HFFc6 (cell line): ENCODE measurements at regions not wholly inside any gene's neighbourhood (a gene's known extent, or its start where the extent isn't known, plus 50 kb on each side); places are given as distances from the start of the nearest gene placed in this dataset.

ENCODE experiments used
- DNase-seq: peaks from one replicate; pipeline ENCODE4 v3.0.0-alpha.2; 2018
- H3K27ac Mint-ChIP-seq: 2 replicates; pipeline ENCODE4 v1.8.0; 2020; ENCODE audit warnings: mild to moderate bottlenecking, mixed read lengths
- H3K27me3 Mint-ChIP-seq: 2 replicates; pipeline ENCODE4 v1.8.0; 2021; ENCODE audit warnings: mild to moderate bottlenecking, moderate library complexity, mixed read lengths; ENCODE audit not compliant: insufficient read depth
- H3K36me3 Mint-ChIP-seq: 2 replicates; pipeline ENCODE4 v1.8.0; 2021; ENCODE audit warnings: low read depth, mixed read lengths
- H3K4me1 Mint-ChIP-seq: 2 replicates; pipeline ENCODE4 v1.8.0; 2020; ENCODE audit warnings: low read depth, mixed read lengths
- H3K4me3 Mint-ChIP-seq: 2 replicates; pipeline ENCODE4 v1.8.0; 2020; ENCODE audit warnings: mild to moderate bottlenecking, moderate library complexity, mixed read lengths
- H3K9me3 Mint-ChIP-seq: 2 replicates; pipeline ENCODE4 v1.8.0; 2020; ENCODE audit warnings: mild to moderate bottlenecking, mixed read lengths
- TF ChIP-seq, protein P1 (sequence below): fragments of 200-600 bp; sonication (generic); IDR thresholded peaks from 2 replicates; pipeline ENCODE4 v1.5.0; 2021; ENCODE audit warnings: antibody characterized with exemption, mild to moderate bottlenecking

DNA sequence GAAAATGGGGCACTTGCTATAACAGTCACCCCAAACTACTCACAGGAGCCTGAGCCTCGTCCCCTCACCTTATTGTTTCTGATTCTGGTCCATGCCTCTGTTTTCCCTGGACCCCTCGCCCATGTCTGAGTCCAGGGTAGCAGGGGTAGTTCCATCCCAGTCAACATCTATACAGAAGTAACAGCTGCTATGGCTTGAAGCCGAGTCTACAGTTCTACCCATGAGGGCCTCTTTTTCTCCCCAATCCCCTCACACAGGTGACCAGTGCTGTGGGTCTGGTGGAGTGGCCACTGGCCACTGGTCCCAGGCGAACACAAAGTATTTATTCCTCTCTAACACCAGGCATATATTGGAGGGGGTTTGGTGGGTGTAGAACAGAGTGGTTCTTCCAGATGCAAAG, 116.4 kb downstream of the ZNF280B start:
- TF ChIP-seq, protein P1, sequence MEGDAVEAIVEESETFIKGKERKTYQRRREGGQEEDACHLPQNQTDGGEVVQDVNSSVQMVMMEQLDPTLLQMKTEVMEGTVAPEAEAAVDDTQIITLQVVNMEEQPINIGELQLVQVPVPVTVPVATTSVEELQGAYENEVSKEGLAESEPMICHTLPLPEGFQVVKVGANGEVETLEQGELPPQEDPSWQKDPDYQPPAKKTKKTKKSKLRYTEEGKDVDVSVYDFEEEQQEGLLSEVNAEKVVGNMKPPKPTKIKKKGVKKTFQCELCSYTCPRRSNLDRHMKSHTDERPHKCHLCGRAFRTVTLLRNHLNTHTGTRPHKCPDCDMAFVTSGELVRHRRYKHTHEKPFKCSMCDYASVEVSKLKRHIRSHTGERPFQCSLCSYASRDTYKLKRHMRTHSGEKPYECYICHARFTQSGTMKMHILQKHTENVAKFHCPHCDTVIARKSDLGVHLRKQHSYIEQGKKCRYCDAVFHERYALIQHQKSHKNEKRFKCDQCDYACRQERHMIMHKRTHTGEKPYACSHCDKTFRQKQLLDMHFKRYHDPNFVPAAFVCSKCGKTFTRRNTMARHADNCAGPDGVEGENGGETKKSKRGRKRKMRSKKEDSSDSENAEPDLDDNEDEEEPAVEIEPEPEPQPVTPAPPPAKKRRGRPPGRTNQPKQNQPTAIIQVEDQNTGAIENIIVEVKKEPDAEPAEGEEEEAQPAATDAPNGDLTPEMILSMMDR, result no peak
- Mint-ChIP-seq H3K9me3 (no peaks in the 10 kb centered on the region), H3K27ac (no peak overlapping the region), H3K4me1 (peaks cover 8% of the 10 kb centered on the region), H3K4me3 (no peak overlapping the region), H3K36me3 (no peaks in the 10 kb centered on the region), H3K27me3 (peaks cover 19% of the 10 kb centered on the region)
- DNase-seq, result no peak

DNA sequence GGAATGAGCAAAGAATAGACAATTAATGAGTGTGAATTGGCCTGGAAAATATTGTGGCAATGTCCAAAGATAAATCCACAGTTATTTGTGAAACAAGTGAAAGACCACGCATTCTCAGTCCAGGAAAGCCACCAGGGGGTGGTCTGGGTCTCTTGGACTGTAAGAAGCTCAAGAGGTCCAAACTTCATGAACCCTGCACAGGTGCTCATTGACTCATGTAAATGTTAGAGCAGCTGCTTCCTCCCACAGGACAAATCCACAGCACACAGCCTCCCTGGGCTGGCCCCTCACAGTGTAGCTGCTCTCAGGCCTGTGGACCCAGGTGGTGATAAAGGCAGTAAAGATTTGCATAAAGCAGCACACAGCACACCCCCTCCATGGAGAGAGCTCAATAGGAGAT, 114.0 kb downstream of the ZNF280B start:
- H3K27ac Mint-ChIP-seq, result no peak overlapping the region
- no peaks in the 10 kb centered on the region for H3K9me3 Mint-ChIP-seq
- peaks cover 18% of the 10 kb centered on the region for H3K27me3 Mint-ChIP-seq
- peaks cover 17% of the 10 kb centered on the region for H3K4me1 Mint-ChIP-seq
- no peak for DNase-seq
- no peak overlapping the region for H3K4me3 Mint-ChIP-seq
- TF ChIP-seq, protein P1, result no peak
- H3K36me3 Mint-ChIP-seq, result no peaks in the 10 kb centered on the region

DNA sequence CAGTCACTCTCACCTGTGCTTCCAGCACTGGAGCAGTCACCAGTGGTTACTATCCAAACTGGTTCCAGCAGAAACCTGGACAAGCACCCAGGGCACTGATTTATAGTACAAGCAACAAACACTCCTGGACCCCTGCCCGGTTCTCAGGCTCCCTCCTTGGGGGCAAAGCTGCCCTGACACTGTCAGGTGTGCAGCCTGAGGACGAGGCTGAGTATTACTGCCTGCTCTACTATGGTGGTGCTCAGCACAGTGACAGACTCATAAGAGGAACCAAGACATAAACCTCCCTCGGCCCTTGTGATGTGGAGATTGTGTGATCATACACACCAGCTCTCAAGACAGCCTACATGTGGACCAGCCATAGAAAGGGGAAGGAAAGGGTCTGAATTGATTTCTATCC, 113.3 kb downstream of the ZNF280B start:
- Mint-ChIP-seq H3K36me3 (no peaks in the 10 kb centered on the region), H3K4me3 (no peak overlapping the region), H3K27me3 (peaks cover 20% of the 10 kb centered on the region), H3K27ac (no peak overlapping the region), H3K4me1 (peaks cover 17% of the 10 kb centered on the region), H3K9me3 (no peaks in the 10 kb centered on the region)
- no peak for DNase-seq
- TF ChIP-seq, protein P1, result no peak

DNA sequence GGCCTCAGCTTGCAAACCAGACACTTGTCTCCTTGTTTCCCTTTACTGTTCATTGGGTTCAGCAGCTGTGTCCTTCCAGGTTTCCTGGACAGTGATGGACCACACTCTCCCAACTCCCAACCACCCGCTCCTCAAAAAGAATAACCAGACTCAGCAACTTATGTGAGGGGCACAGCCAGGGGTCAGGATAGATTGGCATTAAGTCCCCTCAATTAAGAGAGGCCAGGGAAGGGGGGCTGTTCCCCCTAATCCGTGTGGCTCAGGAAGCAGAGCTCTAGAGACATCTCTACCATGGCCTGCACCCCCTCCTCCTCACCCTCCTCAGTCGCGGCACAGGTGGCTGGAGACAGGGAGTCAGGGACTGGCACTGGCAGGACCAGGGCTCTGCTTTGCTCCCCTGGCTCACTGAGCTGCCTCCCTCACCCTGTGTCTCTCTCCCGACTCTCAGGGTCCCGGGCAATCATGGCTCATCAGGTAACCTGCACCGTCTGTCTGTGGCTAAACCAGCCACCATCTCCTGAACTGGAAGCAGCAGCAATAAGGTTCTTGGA, 111.7 kb downstream of the ZNF280B start:
- no peak overlapping the region for H3K4me3 Mint-ChIP-seq
- DNase-seq, result no peak
- H3K27me3 Mint-ChIP-seq, result peaks cover 22% of the 10 kb centered on the region
- peaks cover 17% of the 10 kb centered on the region for H3K4me1 Mint-ChIP-seq
- H3K27ac Mint-ChIP-seq, result no peak overlapping the region; the same call in 1 of the 2 replicates
- TF ChIP-seq, protein P1, result no peak
- no peaks in the 10 kb centered on the region for H3K9me3 Mint-ChIP-seq
- H3K36me3 Mint-ChIP-seq, result no peaks in the 10 kb centered on the region

DNA sequence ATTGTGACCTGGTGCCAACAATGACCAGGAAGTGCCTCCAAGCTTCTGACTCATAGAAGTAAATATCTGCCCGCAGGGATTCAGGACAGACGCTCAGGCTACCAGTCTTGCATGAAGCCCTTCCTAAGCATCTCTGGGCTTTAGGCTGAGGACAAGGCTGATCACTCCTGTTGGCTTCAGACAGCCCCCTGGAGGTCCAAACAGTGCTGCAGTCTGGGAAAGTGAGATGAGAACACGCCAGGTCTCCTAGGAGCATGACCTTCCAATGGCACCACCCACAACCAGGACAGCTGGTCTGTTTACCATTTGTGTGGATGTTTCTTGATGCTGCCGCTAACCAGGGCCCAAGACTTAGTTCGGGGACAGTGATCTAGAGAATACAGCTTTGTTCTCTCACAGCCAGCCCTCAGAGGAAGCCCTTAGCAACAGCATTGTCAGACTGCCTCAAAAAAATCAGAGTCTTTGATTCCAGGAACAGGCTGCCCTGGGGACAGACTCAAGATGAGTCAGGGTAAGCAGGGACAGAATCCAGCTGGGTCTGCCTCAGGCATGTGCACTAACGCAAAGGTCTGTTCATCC, 111.2 kb downstream of the ZNF280B start:
- Mint-ChIP-seq H3K36me3 (no peaks in the 10 kb centered on the region), H3K4me3 (no peak overlapping the region), H3K4me1 (peaks cover 17% of the 10 kb centered on the region), H3K27ac (peak overlapping the region; percentile 41; the same call in 1 of the 2 replicates), H3K27me3 (peaks cover 22% of the 10 kb centered on the region), H3K9me3 (no peaks in the 10 kb centered on the region)
- TF ChIP-seq, protein P1, result no peak
- DNase-seq, result peak; percentile 70
